ENCODE measurements at regions not wholly inside any gene's neighbourhood (a gene's known extent, or its start where the extent isn't known, plus 50 kb on each side); places are given as distances from the start of the nearest gene placed in this dataset.

GRCh38 chr17:63349478-63350000 lies 96.6 kb downstream of the CYB561 start:
- no peak for TF ChIP-seq CTCF (IDR thresholded peaks at IDR 0.05; ENCODE audit: low read depth, low read length)
- no peak for TF ChIP-seq EZH2phosphoT487 (IDR thresholded peaks at IDR 0.05; ENCODE audit: low read depth)

Measured in OCI-LY3 (cell line).